Transverse colon (tissue), 4 donors: ENCODE measurements at regions not wholly inside any gene's neighbourhood (a gene's known extent, or its start where the extent isn't known, plus 50 kb on each side); places are given as distances from the start of the nearest gene placed in this dataset.

Experiments used
- CTCF ChIP-seq, 5 experiments: fragments of 200-600 bp in 3 of 5; fragments of 450-650 bp in 2 of 5; sonication (generic) in 3 of 5; IDR thresholded peaks; 1 replicate in 2 of 5; 2 replicates in 3 of 5; pipeline ENCODE4 v1.5.1; 2016 to 2017; ENCODE audit warnings: antibody characterized with exemption in 5 of 5, inconsistent platforms in 3 of 5, mild to moderate bottlenecking in 2 of 5, moderate library complexity in 1 of 5
- EP300 ChIP-seq: sonication (generic); formaldehyde crosslinking; IDR thresholded peaks from one replicate; pipeline ENCODE4 v1.6.1; 2017; ENCODE audit warnings: antibody characterized with exemption, low read depth
- POLR2A ChIP-seq: fragments of 450-650 bp; IDR thresholded peaks from one replicate; pipeline ENCODE4 v1.6.1; 2016; ENCODE audit warnings: antibody characterized with exemption, mild to moderate bottlenecking, moderate library complexity
- POLR2AphosphoS5 ChIP-seq, 3 donors: sonication (generic); formaldehyde crosslinking; IDR thresholded peaks; one replicate each; pipeline ENCODE4 v1.6.1; 2016; ENCODE audit warnings: antibody characterized with exemption in 3 of 3

DNA sequence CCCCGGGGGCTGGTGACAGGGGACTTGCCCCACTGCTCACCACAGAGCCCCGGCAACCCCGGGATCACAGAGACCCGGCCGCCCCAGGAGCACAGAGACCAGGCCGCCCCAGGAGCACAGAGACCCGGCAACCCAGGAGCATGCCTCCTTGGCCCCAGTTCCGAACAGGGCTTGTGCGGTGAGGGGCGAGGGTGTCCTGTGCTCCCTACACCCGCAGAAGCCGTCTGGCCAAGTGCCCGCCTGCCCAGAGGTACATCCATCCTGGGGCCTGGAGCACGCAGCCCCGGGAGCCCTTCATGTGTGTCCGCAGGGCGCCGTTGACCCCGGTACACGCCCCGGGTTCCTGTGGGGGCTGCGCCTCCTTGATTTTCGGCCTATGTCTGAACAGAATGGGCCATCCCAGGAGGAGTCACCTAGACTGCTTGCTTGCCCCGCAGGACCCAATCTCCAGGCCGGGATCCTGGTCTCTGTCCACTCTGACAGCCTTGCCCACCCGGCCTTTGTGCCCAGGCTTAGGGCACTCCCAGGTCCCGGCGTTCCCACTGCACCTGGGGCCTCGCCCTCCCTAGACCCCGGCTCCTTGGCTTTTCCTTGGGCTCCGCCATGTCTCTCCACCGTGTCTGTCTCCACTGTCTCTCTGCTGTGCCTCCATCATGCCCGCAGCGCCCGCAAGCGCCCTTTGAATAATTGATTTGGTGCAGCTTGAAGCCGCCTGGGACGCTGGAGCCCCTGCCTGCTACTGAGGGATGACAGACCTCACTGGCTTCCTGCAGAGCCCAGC lies 219.8 kb downstream of the ERMARD start:
- TF ChIP-seq CTCF (IDR thresholded peaks at IDR 0.05) (no peak), POLR2A (no peak), EP300 (no peak), POLR2AphosphoS5 (IDR thresholded peaks at IDR 0.05) (no peak)
